ENCODE measurements at regions not wholly inside any gene's neighbourhood (a gene's known extent, or its start where the extent isn't known, plus 50 kb on each side); places are given as distances from the start of the nearest gene placed in this dataset.

DNA sequence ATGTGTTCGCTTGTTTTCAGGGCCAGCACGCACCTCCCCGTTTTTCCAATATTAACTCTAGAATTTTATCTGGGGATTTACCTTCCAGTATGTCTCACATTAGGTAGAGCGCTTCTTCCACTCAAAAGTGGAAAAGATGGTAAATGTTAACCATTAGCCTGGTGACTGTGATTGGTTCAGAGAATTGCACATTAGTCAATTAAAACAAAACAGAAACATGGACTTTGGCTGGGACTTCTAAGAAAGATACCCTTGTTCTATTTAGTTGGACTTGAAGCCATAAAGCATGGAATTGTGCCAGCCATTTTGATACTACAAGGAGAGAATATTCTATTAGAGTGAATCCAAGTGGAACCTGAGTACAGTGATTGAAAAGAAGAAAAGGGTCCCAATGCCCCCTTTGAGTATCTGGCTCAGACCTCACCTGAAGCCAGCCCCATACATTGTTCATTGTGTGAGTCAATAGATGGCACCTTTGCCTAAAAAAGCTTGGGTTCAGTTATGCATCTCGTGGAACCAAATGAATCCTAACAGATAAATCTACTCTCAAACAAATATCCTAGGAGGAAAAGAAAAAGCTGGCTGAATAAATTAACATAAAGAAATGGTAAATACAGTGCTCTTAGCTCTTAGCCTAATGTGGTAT is 354.3 kb downstream of the IRS1 start:
- in situ Hi-C loops (cut with MboI; ENCODE audit: low sequenced_read_pairs) = no loop called here

DNA sequence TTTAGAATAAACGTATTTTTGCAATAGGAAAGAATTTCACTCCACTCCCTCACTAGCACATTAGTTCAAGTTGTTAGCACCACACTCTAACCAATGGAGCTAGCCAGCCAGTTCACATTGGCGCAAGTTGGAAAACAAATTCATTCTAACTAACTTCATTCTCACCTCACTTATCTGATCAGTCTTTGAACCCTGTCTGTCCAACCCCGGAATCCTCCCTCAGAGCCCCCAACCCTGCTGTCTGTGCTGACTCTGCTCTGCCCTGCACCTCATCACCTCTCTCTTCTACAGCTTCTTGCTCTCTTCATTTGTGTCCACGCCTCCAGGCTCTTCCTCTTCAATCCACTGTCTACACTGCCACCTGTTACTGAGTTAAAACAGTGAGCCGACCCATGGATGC is 356.5 kb downstream of the IRS1 start:
- in situ Hi-C loops (cut with MboI; ENCODE audit: low sequenced_read_pairs) = no loop called here

DNA sequence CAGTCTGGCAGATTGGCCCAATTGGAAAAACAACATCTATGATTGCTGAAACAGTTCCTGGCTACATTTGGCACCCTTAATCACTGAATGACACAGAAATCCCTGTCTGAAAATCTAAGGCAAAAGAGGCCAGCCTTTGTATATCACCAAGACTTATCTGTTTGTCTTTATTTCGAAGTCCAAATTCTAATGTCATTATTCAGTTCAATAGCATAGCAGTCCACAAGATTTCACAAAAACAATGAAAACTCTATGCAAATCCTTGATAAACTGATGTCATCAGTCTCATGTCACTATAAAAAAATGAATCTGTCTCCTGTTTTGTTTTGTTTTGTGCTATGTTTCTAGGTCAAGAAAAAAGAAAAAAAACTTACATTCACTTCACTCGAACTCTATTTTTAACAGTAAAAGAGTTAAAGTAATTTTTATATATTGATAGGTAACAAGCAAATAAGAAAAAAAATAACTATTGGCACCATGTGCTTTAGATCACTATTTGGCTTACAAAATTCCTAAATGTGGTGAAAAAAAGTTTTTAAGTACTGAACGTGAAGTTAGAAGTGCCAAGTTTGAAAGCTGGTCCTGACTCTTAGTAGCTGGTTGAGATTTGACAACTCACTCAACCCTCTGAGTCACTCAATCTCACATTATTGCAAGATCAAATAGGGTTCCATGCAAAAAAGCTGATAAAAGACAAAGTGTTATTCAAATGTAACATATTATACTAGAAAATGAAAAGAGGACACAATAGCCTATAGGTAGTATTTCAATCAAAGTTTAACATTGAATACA is 359.3 kb downstream of the IRS1 start:
- in situ Hi-C loops (cut with MboI; ENCODE audit: low sequenced_read_pairs) = no loop called here

DNA sequence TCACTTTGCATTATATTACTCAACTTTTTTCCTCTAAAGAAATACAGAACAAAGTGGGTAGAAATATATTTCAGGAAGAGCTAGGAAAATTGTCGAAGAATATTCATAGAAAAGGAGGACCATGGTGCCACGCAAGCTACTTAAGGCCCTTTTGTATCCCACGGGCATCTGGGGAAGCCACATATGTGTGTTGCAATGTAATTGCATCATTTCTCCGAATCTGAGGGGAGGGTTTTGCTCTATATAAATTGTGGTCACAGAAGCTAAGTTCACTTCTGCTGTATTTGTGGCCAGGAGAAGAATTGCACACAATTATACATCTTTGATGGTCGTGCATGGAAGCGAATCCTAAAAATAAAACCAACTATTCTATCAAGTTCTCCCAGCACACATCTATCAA is 360.3 kb downstream of the IRS1 start:
- in situ Hi-C loops (cut with MboI; ENCODE audit: low sequenced_read_pairs) = no loop called here

DNA sequence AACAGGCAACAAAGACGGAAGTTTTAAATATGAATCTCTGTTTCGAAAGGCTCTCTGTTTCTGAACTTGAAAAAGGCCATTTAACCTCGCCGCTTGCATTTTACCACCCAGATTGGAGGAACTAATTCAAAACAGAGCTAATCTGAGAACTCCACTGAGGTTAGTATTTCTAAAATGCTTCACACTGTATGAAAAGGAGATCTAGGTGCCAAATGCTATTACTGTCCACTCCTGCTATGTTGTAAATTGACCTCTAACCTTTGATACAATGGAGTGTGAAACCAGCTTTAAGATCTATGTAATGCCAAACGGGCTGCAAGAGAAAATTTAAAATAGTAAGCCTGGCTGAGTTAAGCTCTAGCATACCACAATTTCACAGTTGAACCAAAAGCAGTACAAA is 364.5 kb downstream of the IRS1 start:
- in situ Hi-C loops (cut with MboI; ENCODE audit: low sequenced_read_pairs) = no loop called here

DNA sequence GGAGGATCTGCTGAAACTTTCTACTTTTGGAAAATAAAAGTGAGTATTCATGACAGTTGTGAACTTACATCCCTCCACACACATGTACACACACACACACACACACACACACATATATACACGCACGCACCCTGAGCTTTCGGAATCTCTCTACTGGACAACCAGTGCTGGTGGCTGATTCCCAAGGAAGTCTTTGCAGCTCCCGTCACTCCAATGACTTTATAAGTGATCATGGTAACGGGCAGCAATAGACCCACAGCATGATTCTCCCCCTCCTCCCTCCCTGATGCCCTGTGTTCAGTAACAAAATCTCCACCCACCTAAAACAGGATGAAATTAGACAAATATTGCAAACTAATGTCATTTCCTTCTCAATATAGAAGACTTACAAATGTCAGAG is 364.9 kb downstream of the IRS1 start:
- in situ Hi-C loops (cut with MboI; ENCODE audit: low sequenced_read_pairs) = no loop called here

DNA sequence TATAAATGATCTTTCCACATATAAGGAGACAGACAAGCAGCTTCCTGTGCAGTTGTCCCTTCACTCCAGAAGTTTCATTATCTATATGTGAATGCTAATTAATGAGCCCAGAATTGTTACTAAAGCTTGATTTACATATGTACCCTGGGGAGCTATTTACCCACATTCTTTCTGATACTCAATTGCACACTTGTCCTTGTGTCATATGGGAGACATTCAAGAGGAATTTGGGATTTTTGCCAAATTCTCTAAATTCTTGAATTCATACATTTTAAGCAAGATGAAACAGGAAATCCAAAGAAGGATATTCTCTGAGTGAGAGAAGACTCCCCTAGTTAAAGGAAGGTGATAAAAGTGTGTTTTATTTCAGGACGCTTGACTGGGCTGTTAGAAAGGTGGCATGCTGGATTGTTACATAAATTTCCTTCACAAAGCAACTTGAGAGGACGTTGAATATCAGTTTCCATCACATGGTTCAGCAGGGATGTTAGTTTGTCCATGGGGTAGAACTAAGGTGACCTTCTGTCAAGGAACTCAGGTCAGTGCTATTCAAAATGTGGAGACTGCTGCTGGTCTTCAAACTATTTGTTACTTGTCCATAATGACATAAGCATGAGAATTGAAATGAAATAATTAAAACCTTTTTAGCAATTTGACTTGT is 368.2 kb downstream of the IRS1 start:
- in situ Hi-C loops (cut with MboI; ENCODE audit: low sequenced_read_pairs) = no loop called here

DNA sequence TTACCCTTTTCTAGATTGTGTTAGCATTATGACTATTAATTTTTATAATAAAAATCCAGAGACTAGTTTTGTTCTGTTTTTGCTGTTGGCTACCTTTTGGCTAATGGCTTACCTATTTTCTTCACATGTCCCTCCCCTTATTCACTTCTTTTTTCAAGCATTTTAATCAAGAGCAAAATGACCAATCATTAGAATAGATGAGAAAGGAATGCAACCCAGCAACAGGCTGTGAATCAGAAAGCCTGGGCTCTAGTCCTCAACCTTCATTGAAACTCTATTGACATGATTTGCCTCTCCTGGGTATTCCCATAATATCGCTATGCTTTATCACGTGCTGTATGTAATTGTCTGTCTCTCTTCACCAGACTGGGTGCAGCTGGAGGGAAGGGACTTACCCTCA is 370.1 kb downstream of the IRS1 start:
- in situ Hi-C loops (cut with MboI; ENCODE audit: low sequenced_read_pairs) = no loop called here

DNA sequence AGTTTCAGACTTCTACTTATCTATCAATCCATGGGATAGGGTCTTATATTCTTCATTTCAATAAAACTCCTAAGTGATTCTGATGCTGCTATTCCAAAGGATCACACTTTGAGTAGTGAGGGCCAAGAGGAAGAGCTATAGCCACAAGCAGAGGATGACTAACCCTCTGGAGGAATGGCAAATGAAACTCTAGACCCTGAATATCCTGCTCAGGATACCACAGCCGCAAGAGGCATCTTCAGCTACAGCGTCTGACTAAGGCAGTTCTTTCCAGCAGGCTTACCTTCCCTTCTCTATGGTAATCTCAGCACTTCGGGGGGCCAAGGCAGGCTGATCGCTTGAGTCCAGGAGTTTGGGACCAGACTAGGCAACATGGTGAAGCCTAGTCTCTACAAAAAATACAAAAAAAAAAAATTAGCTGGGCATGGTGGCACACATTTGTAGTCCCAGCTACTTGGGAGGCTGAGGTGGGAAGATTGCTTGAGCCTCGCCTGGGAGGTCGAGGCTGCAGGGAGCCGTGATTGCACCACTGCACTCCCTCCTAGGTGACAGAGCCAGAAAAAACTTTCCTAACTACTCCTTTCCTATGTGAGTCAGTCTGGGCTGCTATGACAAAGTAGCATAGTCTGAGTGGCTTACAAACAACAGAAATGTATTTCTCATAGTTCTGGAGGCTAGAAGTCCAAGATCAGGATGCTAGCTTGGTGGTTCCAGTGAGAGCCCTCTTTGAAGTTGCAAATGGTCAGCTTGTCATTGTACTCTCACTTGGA is 371.9 kb downstream of the IRS1 start:
- in situ Hi-C loops (cut with MboI; ENCODE audit: low sequenced_read_pairs) = no loop called here

DNA sequence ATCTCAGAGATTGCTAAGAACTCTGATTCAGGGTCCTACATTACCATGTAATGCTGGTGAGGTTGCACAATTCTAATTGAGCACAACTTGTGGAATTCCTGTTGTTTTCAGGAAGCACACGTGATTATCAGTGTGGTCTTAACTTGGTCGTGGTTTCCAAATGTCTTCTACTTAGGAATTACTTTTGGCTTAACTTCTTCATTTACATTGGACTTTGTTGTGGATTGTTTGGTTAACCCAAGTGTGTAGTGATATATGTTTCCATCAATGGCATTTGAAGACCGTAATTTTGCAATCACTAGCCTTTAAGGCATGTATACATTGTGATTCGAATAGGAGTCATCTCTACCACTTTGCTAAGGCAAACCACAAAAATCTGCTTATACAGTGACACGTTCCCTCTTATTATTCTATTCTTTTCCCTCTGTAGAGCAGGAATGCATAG is 373.3 kb downstream of the IRS1 start:
- in situ Hi-C loops (cut with MboI; ENCODE audit: low sequenced_read_pairs) = no loop called here

DNA sequence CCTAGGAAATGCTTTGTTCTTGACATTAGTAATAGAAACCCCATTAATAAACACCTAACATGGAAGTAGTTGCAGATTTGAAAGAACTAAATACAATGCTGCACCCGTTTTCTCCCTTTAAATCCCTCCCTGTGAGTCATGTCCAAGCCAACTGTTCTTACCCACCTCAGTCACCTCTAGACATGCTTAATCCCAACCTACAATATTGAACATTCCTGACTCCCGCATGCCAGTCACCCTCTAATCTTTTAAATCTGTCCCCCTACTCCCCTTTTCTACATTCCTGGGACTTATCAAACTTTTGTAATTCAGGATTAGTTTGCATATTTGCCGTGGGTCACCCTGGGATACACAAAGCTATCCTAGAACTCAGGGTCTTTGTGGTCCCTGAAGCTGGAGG is 374.6 kb downstream of the IRS1 start:
- in situ Hi-C loops (cut with MboI; ENCODE audit: low sequenced_read_pairs) = no loop called here

DNA sequence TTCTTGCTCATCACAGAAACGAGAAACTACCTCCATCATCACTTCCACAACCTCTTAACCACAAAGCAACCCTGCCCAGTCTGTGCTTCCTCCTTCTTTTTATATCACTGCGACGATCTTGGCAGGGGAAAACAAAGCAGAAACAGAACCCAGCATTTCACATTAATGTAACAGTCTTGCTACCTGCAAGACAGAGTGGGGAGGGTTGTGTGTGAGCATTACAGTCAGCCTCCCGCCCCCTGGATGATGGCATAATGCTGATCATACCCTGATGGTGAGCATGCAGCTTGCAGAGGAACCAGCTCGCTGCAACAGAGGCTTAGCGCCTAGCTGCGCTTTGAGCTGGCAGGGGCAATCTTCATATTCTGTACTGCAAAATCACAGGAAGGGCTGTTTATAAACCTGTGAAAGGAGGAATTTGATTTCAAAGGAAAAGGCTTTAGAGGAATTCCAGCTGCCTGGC is 376.1 kb downstream of the IRS1 start:
- in situ Hi-C loops (cut with MboI; ENCODE audit: low sequenced_read_pairs) = no loop called here

DNA sequence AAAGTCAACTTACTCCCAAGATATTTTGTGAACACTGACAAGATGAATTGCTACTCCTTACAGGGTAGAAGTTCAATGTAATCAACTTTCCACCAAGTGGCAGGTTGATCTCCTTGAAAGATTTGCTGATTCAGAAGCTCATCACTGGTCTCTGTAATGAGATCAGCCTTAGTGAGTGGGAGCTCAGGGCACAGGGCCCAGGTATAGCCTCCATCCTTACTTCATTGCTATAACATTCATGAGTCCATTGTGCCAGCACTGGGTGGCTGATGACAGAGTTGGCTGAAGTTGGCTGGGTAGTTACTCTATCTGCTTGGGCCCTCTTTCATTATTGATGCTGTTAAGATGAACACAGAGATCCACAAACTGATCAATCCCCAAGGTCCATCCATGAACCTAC is 379.0 kb downstream of the IRS1 start:
- in situ Hi-C loops (cut with MboI; ENCODE audit: low sequenced_read_pairs) = no loop called here

DNA sequence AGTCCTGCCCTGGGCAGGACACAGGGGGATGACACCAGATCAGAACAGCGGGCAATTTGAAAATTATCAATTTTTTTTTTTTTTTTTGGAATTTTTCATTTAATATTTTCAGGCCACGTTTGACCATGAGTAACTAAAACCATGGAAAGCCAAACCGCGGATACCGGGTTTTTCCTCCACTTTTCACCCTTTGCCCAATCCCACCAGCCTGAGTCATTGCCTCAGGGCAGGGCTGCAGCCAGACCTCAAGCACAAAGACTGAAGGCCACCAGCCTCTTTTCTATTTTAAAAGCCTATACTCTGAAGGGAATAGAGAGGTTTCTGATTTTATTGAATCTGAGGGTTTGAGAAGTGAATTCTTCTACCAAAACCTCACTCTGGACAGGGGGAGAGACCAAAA is 381.1 kb downstream of the IRS1 start:
- in situ Hi-C loops (cut with MboI; ENCODE audit: low sequenced_read_pairs) = no loop called here

DNA sequence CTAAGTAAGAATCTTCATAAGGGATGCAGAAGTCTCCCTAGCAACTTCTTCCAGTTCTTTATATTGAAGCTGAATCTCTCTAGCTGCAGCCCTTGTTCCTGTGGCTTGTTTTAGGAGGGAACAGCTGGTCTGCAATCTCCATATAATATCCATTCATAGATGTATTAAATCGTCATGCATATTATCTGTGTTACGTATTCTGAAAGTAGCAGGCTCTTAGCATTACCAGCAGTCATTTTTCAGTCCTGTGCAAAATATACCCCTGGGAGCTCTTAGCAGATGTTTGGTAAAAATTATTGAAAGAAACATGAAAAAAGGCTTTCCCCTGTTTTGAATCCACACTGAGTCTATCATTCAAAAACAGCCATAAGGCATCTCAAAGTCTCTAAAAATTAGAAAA is 385.3 kb downstream of the IRS1 start:
- in situ Hi-C loops (cut with MboI; ENCODE audit: low sequenced_read_pairs) = no loop called here

DNA sequence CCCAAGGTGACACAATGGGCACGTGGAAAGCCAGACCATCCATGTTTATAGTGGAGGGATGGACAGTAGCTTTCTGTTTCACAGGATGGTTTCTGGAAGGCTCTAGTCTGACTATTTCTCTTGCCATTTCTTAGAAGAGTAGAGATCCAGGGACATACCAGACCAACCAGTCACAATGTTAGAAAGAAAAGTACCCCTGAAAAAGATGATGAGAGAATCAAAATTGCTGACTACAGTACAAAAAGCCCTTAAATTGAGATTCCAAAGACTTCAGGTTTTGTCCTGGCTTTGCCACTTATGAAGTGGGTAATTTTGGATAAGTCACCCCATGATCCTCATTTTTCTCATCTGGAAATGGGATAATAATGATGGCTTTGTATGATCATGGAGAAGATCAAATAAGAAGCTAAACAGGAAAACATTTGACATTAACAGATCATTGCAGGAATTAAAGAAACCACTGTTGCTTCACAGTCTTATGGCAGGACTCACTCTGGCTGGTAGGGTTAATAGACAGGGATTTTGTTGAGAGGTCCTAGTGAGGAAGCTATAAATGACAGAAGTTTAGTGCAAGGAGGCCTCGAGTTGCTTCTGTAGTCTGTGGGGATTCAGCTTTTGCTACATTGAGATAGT is 386.0 kb downstream of the IRS1 start:
- in situ Hi-C loops (cut with MboI; ENCODE audit: low sequenced_read_pairs) = no loop called here

DNA sequence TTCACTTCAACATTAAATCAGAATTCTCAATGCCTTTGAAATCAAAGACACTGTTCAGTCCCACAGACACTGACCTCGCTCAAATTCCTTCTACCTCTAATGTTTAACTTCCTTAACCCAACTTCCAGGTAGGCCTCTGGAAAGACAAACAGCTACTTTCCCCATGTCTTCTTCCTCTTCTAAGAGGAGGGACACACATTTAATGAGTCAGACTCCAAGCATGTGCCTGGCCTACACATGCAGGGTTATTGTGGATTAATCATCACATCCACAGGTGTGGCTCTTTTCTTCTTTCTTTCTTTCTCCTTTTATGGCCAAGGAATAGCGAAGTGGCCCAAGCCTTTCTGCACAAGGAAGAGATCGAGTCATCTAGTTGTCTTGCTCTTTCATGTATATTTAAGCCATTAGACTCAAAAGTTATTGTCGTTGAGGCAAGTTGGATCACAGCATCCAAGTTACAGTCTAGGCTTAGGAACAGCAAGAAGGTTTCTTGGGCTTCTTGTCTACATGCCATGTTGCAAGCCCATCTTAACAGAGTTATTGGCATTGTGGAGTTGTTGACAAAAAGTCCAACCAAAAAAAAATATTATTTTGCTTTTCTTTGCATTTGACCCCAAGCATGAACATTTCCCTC is 387.8 kb downstream of the IRS1 start:
- in situ Hi-C loops (cut with MboI; ENCODE audit: low sequenced_read_pairs) = no loop called here

DNA sequence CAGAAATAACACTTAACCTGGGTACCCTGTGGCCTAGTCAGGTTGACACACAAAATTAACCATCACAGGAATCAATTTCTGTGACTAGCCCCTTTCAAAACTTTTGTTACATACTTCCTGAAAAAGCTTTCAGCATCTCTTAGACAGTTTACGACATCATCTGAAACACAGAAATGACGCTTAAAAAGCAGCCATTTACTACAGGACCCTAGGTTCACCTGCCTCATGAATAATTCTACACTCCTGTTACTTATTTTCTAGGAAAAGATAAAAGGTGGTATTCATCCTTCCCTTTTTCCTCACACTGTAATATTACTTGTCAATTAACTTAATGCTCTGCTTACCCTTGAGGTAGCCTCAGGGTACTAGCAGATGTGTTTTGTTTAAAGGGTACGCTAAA is 388.4 kb downstream of the IRS1 start:
- in situ Hi-C loops (cut with MboI; ENCODE audit: low sequenced_read_pairs) = no loop called here

DNA sequence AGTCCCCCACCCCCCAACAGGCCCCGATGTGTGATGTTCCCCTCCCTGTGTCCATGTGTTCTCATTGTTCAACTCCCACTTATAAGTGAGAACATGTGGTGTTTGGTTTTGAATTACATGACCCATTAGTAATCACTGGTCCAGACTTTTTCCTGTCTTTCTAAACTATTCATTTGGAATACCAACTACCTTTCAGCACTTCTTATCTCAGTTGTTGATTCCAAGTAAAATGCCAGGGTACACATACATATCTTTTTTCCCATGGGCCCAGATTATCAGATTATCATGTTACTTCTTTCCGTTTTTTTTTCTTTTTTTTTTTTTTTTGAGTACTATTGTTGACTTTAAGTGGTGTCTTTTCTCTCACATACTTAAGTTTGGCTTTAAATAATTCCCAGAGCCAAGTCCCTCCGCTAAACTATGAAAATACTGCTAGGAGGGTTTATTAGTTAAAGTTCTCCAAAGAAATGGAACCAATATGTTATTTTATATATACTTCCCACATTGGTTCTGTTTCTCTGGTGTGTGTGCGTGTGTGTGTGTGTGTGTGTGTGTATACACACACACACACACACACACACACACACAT is 389.3 kb downstream of the IRS1 start:
- in situ Hi-C loops (cut with MboI; ENCODE audit: low sequenced_read_pairs) = no loop called here

DNA sequence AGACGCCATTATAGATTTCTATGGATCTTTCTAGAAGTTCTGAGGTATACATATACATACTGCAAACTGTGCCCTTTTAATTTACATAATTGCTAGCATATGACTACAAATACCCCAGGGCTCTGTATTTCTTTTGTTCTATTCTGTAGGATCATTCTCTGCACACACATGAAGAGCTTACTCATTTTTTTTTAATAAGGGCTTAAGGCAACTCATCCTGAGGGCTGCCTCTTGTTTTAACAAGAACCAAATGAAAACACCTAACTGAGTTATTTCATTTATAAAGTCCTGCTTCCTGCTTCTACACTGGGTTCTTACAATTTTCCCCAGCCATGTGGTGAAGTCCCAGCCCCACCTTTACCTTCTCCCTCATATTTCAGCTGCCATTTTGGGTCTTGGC is 390.5 kb downstream of the IRS1 start:
- in situ Hi-C loops (cut with MboI; ENCODE audit: low sequenced_read_pairs) = no loop called here
